NB4 (cell line): ENCODE measurements at regions not wholly inside any gene's neighbourhood (a gene's known extent, or its start where the extent isn't known, plus 50 kb on each side); places are given as distances from the start of the nearest gene placed in this dataset.
A peak's percentile ranks its signal among the peaks of the same experiment; 100 is the strongest.

ENCODE experiments used
- CTCF ChIP-seq: IDR thresholded peaks from one replicate; pipeline ENCODE4 v1.5.1; 2012; ENCODE audit warnings: low read depth, low read length
- POLR2A ChIP-seq: IDR thresholded peaks from 2 replicates; pipeline ENCODE4 v1.6.1; 2011; ENCODE audit warnings: mild to moderate bottlenecking; ENCODE audit not compliant: insufficient read length; ENCODE audit errors: extremely low read depth

- TF ChIP-seq CTCF = peak; percentile 32
- TF ChIP-seq POLR2A = no peak
These were observed 239.6 kb downstream of the TDRD15 start for GRCh38 chr2:21363364-21363763.
